MM.1S (cell line): ENCODE measurements at regions not wholly inside any gene's neighbourhood (a gene's known extent, or its start where the extent isn't known, plus 50 kb on each side); places are given as distances from the start of the nearest gene placed in this dataset.

Experiments
- DNase-seq: peaks from one replicate; pipeline ENCODE4 v3.0.0-alpha.2; 2015
- H2AFZ ChIP-seq: fragments of 300-600 bp; sonication (generic); 2 replicates; pipeline ENCODE4 v1.6.0; 2016; ENCODE audit warnings: antibody characterized with exemption, low read length
- H3F3A ChIP-seq: fragments of 300-600 bp; sonication (generic); 2 replicates; pipeline ENCODE4 v1.6.1; 2016; ENCODE audit warnings: mild to moderate bottlenecking, antibody characterized with exemption, low read length, moderate library complexity, mixed read lengths; ENCODE audit not compliant: insufficient read depth
- H3K27ac ChIP-seq: fragments of 300-600 bp; sonication (generic); 2 replicates; pipeline ENCODE4 v1.5.1; 2016; ENCODE audit warnings: mild to moderate bottlenecking, low read length
- H3K27me3 ChIP-seq: fragments of 300-600 bp; sonication (generic); replicated peaks from 2 replicates; pipeline ENCODE4 v1.6.0; 2016; ENCODE audit warnings: low read length; ENCODE audit not compliant: insufficient read depth
- H3K36me3 ChIP-seq: fragments of 300-600 bp; sonication (generic); replicated peaks from 2 replicates; pipeline ENCODE4 v1.6.1; 2016; ENCODE audit warnings: mild to moderate bottlenecking, low read length, mixed read lengths; ENCODE audit not compliant: insufficient read depth
- H3K4me1 ChIP-seq: fragments of 300-600 bp; sonication (generic); 2 replicates; pipeline ENCODE4 v1.6.1; 2016; ENCODE audit warnings: low read length, mixed read lengths
- H3K4me2 ChIP-seq: fragments of 300-600 bp; sonication (generic); 2 replicates; pipeline ENCODE4 v1.6.0; 2016; ENCODE audit warnings: low read depth, low read length
- H3K4me3 ChIP-seq: fragments of 300-600 bp; sonication (generic); 2 replicates; pipeline ENCODE4 v1.5.1; 2016; ENCODE audit warnings: low read length, mixed read lengths
- H3K79me2 ChIP-seq: fragments of 300-600 bp; sonication (generic); 2 replicates; pipeline ENCODE4 v1.6.1; 2016; ENCODE audit warnings: mixed run types, low read length, mixed read lengths
- H3K9ac ChIP-seq: fragments of 300-600 bp; sonication (generic); 2 replicates; pipeline ENCODE4 v1.6.1; 2016; ENCODE audit warnings: low read length, mixed read lengths
- H3K9me2 ChIP-seq: fragments of 300-600 bp; sonication (generic); replicated peaks from 2 replicates; pipeline ENCODE4 v1.6.1; 2016; ENCODE audit warnings: mild to moderate bottlenecking, low read length, mixed read lengths; ENCODE audit not compliant: insufficient read depth
- H3K9me3 ChIP-seq: fragments of 300-600 bp; sonication (generic); replicated peaks from 2 replicates; pipeline ENCODE4 v1.6.1; 2016; ENCODE audit warnings: mild to moderate bottlenecking, low read length, mixed read lengths; ENCODE audit not compliant: insufficient read depth
- H4K20me1 ChIP-seq: fragments of 300-600 bp; sonication (generic); 2 replicates; pipeline ENCODE4 v1.6.1; 2016; ENCODE audit warnings: mild to moderate bottlenecking, low read length, moderate library complexity, mixed read lengths; ENCODE audit not compliant: insufficient read depth
- CTCF ChIP-seq: fragments of 300-600 bp; sonication (generic); IDR thresholded peaks from 2 replicates; pipeline ENCODE4 v1.5.1; 2016; ENCODE audit warnings: antibody characterized with exemption, low read length, mixed read lengths
- EZH2 ChIP-seq: fragments of 300-600 bp; sonication (generic); optimal IDR thresholded peaks from 2 replicates; pipeline ENCODE3; 2017; ENCODE audit warnings: low read depth, mild to moderate bottlenecking, antibody characterized with exemption, low read length, mixed read lengths
- EZH2phosphoT487 ChIP-seq: fragments of 300-600 bp; sonication (generic); IDR thresholded peaks from 2 replicates; pipeline ENCODE4 v1.6.1; 2018; ENCODE audit warnings: antibody characterized with exemption, low read length

- Histone ChIP-seq H3K4me3 (no peak overlapping the region), H3K9me3 (no peaks in the 10 kb centered on the region), H3K27ac (no peak overlapping the region), H3K4me2 (no peak overlapping the region), H3K79me2 (no peaks in the 10 kb centered on the region), H3K4me1 (peaks cover 14% of the 10 kb centered on the region), H3K27me3 (no peaks in the 10 kb centered on the region), H3K36me3 (no peaks in the 10 kb centered on the region), H2AFZ (no peak overlapping the region), H3K9ac (no peak overlapping the region), H3K9me2 (no peaks in the 10 kb centered on the region), H4K20me1 (no peaks in the 10 kb centered on the region), H3F3A (no peaks in the 10 kb centered on the region; the same call in 1 of the 2 replicates)
- no peak for TF ChIP-seq EZH2
- TF ChIP-seq CTCF, result no peak
- no peak for TF ChIP-seq EZH2phosphoT487
- no peak for DNase-seq
Observed at GRCh38 chr20:24048024-24048611, 59.5 kb upstream of the GGTLC1 start.

- H3K4me1 ChIP-seq, result peaks cover 14% of the 10 kb centered on the region
- TF ChIP-seq CTCF (no peak), EZH2 (no peak), EZH2phosphoT487 (no peak)
- H3K27me3 ChIP-seq, result no peaks in the 10 kb centered on the region
- no peak overlapping the region for H2AFZ ChIP-seq
- no peak overlapping the region for H3K9ac ChIP-seq
- H3K79me2 ChIP-seq, result no peaks in the 10 kb centered on the region
- no peaks in the 10 kb centered on the region; the same call in 1 of the 2 replicates for H3F3A ChIP-seq
- H3K4me2 ChIP-seq, result no peak overlapping the region
- H4K20me1 ChIP-seq, result no peaks in the 10 kb centered on the region
- no peak overlapping the region for H3K4me3 ChIP-seq
- H3K9me3 ChIP-seq, result no peaks in the 10 kb centered on the region
- no peak overlapping the region for H3K27ac ChIP-seq
- no peaks in the 10 kb centered on the region for H3K36me3 ChIP-seq
- no peak for DNase-seq
- H3K9me2 ChIP-seq, result no peaks in the 10 kb centered on the region
Observed at GRCh38 chr20:24046888-24047287, 58.3 kb upstream of the GGTLC1 start.

- no peak overlapping the region for H3K4me2 ChIP-seq
- H3K4me1 ChIP-seq, result peaks cover 14% of the 10 kb centered on the region
- H3K9ac ChIP-seq, result no peak overlapping the region
- no peaks in the 10 kb centered on the region for H3K27me3 ChIP-seq
- H3K4me3 ChIP-seq, result no peak overlapping the region
- TF ChIP-seq CTCF, result no peak
- no peaks in the 10 kb centered on the region for H3K36me3 ChIP-seq
- H3K27ac ChIP-seq, result no peak overlapping the region
- DNase-seq, result no peak
- H3K9me2 ChIP-seq, result no peaks in the 10 kb centered on the region
- H3K9me3 ChIP-seq, result no peaks in the 10 kb centered on the region
- H3F3A ChIP-seq, result no peaks in the 10 kb centered on the region; the same call in 1 of the 2 replicates
- no peaks in the 10 kb centered on the region for H4K20me1 ChIP-seq
- no peaks in the 10 kb centered on the region for H3K79me2 ChIP-seq
- H2AFZ ChIP-seq, result no peak overlapping the region
Observed at GRCh38 chr20:24045621-24046318, 57.2 kb upstream of the GGTLC1 start.
